ENCODE measurements at regions not wholly inside any gene's neighbourhood (a gene's known extent, or its start where the extent isn't known, plus 50 kb on each side); places are given as distances from the start of the nearest gene placed in this dataset.

DNA sequence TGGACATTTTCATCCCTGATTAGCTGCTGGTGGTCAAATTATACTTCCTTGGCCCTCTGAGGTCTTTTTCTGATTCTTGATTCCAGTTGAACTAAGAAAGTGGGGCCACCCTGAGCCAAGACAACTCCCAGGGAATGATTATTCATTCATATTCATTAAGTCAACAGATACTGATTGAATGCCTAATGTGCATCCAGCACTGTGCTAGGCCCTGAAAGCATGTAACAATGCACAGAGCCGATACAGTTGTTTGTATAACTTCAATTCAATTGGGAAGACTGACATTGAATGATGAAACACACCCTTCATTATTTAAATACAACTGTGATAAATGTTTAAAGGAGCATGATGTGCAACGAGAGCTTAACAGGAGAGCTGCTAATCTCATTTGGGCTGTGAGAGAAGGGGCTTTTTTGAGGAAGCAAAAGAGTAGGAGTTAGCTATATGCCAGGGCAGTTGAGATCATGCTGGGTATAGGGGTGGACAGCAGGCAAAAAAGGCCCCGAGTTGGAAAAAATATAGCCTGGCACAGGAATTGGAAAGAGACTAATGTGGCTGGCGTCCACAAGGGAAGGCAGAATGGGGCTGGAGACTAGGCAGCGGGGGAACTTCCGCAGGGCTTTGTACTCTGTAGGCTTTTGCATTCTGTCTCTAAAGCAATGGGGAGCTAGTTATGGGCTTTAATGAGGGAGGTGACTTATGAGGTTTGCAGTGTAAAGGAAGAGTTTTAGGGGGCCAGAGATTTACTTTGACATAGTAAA, 57.2 kb upstream of the ACVR1 start:
- DNase-seq (ENCODE audit: low spot score), result no peak

GRCh38 chr2:157932480-157933159, 56.5 kb upstream of the ACVR1 start:
- no peak for DNase-seq (ENCODE audit: low spot score)

GRCh38 chr2:157931542-157931941, 55.4 kb upstream of the ACVR1 start:
- DNase-seq (ENCODE audit: low spot score), result no peak

DNA sequence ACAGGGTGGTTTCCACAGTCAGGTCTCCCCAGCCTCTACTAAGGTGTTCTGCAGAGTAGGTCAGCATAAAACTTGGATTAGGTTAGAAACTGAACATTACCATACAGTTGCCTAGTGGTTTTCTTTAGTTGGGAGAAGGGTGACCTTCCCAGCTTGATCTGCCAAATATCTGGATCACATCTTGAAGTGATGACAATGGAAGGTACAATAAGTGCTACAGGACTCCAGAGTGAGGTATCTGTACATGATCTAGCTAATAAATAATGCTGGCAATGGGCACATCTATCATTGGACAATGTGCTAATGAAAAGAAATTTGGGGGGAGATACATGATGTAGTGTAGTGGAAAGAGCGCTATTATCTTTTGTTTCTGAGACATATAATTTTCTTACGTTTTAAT, 54.6 kb upstream of the ACVR1 start:
- DNase-seq (ENCODE audit: low spot score), result no peak

- no peak for DNase-seq (ENCODE audit: low spot score)
These were observed 53.9 kb upstream of the ACVR1 start for GRCh38 chr2:157929871-157930667.

DNA sequence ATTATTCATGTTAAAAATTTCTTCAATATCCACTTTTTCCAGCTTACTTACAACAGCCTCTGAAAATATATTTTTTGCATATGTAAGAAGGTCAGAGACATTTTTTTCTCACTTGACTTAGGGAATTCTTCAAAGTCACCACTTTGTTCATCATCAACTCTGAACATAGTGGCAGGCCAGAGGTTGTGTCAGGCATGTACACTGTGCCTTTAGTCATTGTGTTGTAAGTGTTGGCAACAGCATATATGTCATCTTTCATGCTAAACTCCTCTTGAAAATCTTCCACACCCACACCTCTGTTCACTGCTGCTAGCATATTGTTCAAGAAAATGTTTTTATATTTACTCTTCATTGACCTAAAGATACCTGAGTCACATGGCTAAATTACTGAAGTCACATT, 52.2 kb upstream of the ACVR1 start:
- DNase-seq (ENCODE audit: low spot score), result no peak

GRCh38 chr2:157927155-157927554, 51.0 kb upstream of the ACVR1 start:
- DNase-seq (ENCODE audit: low spot score), result no peak
